SK-N-SH treated with all-trans-retinoic acid at 6 μM for 48 hours (cell line): ENCODE measurements at regions not wholly inside any gene's neighbourhood (a gene's known extent, or its start where the extent isn't known, plus 50 kb on each side); places are given as distances from the start of the nearest gene placed in this dataset.

Experiments
- ARNTL ChIP-seq: fragments of 450-650 bp; formaldehyde crosslinking; IDR thresholded peaks from 2 replicates; pipeline ENCODE4 v1.5.0; 2020; ENCODE audit warnings: low read depth, mild to moderate bottlenecking, moderate library complexity, borderline replicate concordance
- BACH2 ChIP-seq: fragments of 250-450 bp; sonication (Bioruptor Pico); IDR thresholded peaks from 2 replicates; pipeline ENCODE4 v1.9.0; 2021; ENCODE audit warnings: mild to moderate bottlenecking, borderline replicate concordance
- CSDC2 ChIP-seq: fragments of 250-450 bp; sonication (Bioruptor Pico); IDR thresholded peaks from 2 replicates; pipeline ENCODE4 v1.5.0; 2020; ENCODE audit warnings: mild to moderate bottlenecking, moderate library complexity
- ISL1 ChIP-seq: fragments of 250-450 bp; sonication (Bioruptor Pico); IDR thresholded peaks from 2 replicates; pipeline ENCODE4 v2.1.2; 2022; ENCODE audit warnings: mild to moderate bottlenecking, moderate library complexity
- RARB ChIP-seq: fragments of 250-450 bp; sonication (Bioruptor Pico); IDR thresholded peaks from 2 replicates; pipeline ENCODE4 v1.8.0; 2021; ENCODE audit warnings: mild to moderate bottlenecking, moderate library complexity
- ZC3H10 ChIP-seq: fragments of 250-450 bp; sonication (Bioruptor Pico); IDR thresholded peaks from 2 replicates; pipeline ENCODE4 v1.5.1; 2021; ENCODE audit warnings: mild to moderate bottlenecking, moderate library complexity
- ZFP30 ChIP-seq: fragments of 450-650 bp; formaldehyde crosslinking; IDR thresholded peaks from 2 replicates; pipeline ENCODE4 v1.5.0; 2022; ENCODE audit warnings: mild to moderate bottlenecking, moderate library complexity
- TF ChIP-seq, protein P1 (sequence below): fragments of 250-450 bp; sonication (Bioruptor Pico); IDR thresholded peaks from 2 replicates; pipeline ENCODE4 v1.8.0; 2021; ENCODE audit warnings: low read depth, mild to moderate bottlenecking, moderate library complexity, borderline replicate concordance
- TF ChIP-seq, protein P2 (sequence below): fragments of 250-450 bp; sonication (Bioruptor Pico); IDR thresholded peaks from 2 replicates; pipeline ENCODE4 v1.8.0; 2020; ENCODE audit warnings: mild to moderate bottlenecking, moderate library complexity, borderline replicate concordance

DNA sequence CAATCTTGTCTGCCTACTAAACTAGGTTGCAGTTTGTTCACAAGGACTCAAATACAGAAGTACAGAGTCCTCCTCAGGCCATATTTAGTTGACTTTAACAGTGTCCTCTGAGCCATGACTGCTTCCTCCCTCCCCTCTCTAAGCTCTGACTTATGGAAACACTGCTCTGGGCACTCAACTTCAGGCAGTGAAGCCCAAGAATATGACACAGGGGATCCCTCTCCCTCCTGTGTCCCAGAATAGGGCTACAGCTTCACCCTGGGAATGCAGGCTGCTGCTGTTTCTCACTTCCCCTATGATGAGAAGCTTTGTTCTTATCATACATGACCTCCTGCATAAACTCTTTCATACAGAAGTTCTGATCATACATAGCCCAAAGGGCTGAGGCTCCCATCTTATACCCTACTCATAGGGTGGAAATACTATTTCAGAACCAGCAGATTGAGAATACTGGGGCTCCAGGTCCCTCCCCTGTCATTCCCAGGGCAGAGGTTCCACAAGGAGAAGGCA, 97.3 kb upstream of the UST start:
- TF ChIP-seq RARB (CRISPR knock-in tag), result no peak
- TF ChIP-seq, protein P1, sequence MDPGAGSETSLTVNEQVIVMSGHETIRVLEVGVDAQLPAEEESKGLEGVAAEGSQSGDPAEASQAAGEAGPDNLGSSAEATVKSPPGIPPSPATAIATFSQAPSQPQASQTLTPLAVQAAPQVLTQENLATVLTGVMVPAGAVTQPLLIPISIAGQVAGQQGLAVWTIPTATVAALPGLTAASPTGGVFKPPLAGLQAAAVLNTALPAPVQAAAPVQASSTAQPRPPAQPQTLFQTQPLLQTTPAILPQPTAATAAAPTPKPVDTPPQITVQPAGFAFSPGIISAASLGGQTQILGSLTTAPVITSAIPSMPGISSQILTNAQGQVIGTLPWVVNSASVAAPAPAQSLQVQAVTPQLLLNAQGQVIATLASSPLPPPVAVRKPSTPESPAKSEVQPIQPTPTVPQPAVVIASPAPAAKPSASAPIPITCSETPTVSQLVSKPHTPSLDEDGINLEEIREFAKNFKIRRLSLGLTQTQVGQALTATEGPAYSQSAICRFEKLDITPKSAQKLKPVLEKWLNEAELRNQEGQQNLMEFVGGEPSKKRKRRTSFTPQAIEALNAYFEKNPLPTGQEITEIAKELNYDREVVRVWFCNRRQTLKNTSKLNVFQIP (CRISPR knock-in tag), result no peak
- TF ChIP-seq ISL1 (CRISPR knock-in tag), result no peak
- no peak for TF ChIP-seq ARNTL (CRISPR knock-in tag)
- TF ChIP-seq, protein P2, sequence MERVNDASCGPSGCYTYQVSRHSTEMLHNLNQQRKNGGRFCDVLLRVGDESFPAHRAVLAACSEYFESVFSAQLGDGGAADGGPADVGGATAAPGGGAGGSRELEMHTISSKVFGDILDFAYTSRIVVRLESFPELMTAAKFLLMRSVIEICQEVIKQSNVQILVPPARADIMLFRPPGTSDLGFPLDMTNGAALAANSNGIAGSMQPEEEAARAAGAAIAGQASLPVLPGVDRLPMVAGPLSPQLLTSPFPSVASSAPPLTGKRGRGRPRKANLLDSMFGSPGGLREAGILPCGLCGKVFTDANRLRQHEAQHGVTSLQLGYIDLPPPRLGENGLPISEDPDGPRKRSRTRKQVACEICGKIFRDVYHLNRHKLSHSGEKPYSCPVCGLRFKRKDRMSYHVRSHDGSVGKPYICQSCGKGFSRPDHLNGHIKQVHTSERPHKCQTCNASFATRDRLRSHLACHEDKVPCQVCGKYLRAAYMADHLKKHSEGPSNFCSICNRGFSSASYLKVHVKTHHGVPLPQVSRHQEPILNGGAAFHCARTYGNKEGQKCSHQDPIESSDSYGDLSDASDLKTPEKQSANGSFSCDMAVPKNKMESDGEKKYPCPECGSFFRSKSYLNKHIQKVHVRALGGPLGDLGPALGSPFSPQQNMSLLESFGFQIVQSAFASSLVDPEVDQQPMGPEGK, result no peak
- TF ChIP-seq ZC3H10, result no peak
- no peak for TF ChIP-seq CSDC2
- TF ChIP-seq ZFP30 (CRISPR knock-in tag), result no peak
- no peak for TF ChIP-seq BACH2 (CRISPR knock-in tag)
